ENCODE measurements at regions not wholly inside any gene's neighbourhood (a gene's known extent, or its start where the extent isn't known, plus 50 kb on each side); places are given as distances from the start of the nearest gene placed in this dataset.

DNA sequence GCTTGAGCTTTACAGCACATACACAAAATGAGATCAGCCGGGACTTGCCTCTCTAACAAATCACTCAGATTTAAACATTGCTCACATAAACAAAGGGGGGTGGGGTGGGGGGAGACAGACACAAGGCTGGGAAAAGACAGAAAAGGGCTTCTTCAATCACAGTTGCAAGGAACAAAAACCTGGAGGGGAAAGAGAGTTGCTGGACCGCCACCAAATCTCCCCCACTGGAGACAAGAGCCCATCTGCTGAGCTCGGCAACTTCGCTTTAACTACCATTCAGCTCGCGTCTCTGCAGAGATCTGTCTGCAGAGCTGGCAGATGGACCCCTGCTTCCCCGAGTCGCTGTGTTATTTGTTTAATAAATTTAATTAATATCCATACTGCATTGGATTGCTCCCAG, 165.0 kb downstream of the RCN1 start:
- Histone ChIP-seq H3K27ac (ENCODE audit: insufficient read depth, low read length) (no peak overlapping the region), H4K8ac (ENCODE audit: low read depth in 2 of 2, low read length in 2 of 2) (no peak overlapping the region), H3K23ac (ENCODE audit: low read depth, low read length) (no peak overlapping the region), H3K4me1 (ENCODE audit: control insufficient read depth, insufficient read depth, low read length) (no peaks in the 10 kb centered on the region), H2AK9ac (replicated peaks; ENCODE audit: low read depth, low read length, poor library complexity) (no peak overlapping the region), H2BK5ac (ENCODE audit: low read depth, low read length, poor library complexity, severe bottlenecking) (no peak overlapping the region), H3K9me3 (ENCODE audit: control insufficient read depth, insufficient read depth, low read length) (no peaks in the 10 kb centered on the region), H3K4me2 (ENCODE audit: low read depth, low read length) (no peak overlapping the region), H2AFZ (replicated peaks; ENCODE audit: low read length, poor library complexity) (no peak overlapping the region), H3K9me1 (ENCODE audit: insufficient read depth, low read length) (no peaks in the 10 kb centered on the region), H4K91ac (ENCODE audit: insufficient read depth, low read depth, low read length) (no peak overlapping the region), H3K4me3 (ENCODE audit: insufficient read depth, low read depth, low read length) (no peak overlapping the region), H2AK5ac (ENCODE audit: low read depth, low read length) (no peak overlapping the region), H3K56ac (ENCODE audit: extremely low read depth, insufficient read depth, low read length) (no peak overlapping the region), H2BK120ac (ENCODE audit: low read depth, low read length) (no peak overlapping the region), H3K79me1 (ENCODE audit: low read depth in 1 of 2, low read length in 2 of 2) (no peaks in the 10 kb centered on the region), H3K4ac (ENCODE audit: low read depth, low read length) (no peak overlapping the region), H2BK20ac (ENCODE audit: low read depth, low read length) (no peak overlapping the region), H4K20me1 (ENCODE audit: insufficient read depth, low read length) (no peaks in the 10 kb centered on the region), H3K18ac (ENCODE audit: low read depth, low read length) (no peak overlapping the region), H2BK15ac (ENCODE audit: low read depth, low read length) (no peak overlapping the region), H4K5ac (ENCODE audit: low read depth, low read length) (no peak overlapping the region), H3K27me3 (ENCODE audit: control insufficient read depth, insufficient read depth, low read length) (peaks cover 18% of the 10 kb centered on the region), H3K36me3 (ENCODE audit: control insufficient read depth, insufficient read depth, low read length) (no peaks in the 10 kb centered on the region), H3K9ac (ENCODE audit: low read depth, low read length) (no peak overlapping the region), H3K14ac (replicated peaks; ENCODE audit: low read depth, low read length) (no peak overlapping the region)
- no TSS peak for BruUV-seq (replicated peaks)
- WGBS, 2 experiments (ENCODE audit: extremely low coverage in 2 of 2, insufficient read length in 1 of 2), result no CpG with 5 or more reads among the region's 8 CpGs
- DNase-seq, result no peak
- ATAC-seq (ENCODE audit: low read depth), result no peak
- ChIA-PET POLR2A (ENCODE audit: unreplicated experiment) (no interaction called here), CTCF (no interaction called here)
- dilution Hi-C loops (cut with HindIII; ENCODE audit: low sequenced_read_pairs, unreplicated experiment), result no loop called here
- TF ChIP-seq MAZ (IDR thresholded peaks at IDR 0.05; ENCODE audit: borderline replicate concordance, low read depth, low read length) (no peak), POLR2A (IDR thresholded peaks at IDR 0.05; ENCODE audit: low read depth, low read length) (no peak), SMC3 (IDR thresholded peaks at IDR 0.05; ENCODE audit: low read depth, low read length) (no peak), RAD21 (IDR thresholded peaks at IDR 0.05; ENCODE audit: low read length) (no peak), RFX5 (IDR thresholded peaks at IDR 0.05; ENCODE audit: low read depth, low read length) (no peak), CHD1 (IDR thresholded peaks at IDR 0.05; ENCODE audit: low read depth, low read length) (no peak), USF2 (IDR thresholded peaks at IDR 0.05; ENCODE audit: low read depth, low read length) (no peak), NFE2L2 (IDR thresholded peaks at IDR 0.05; ENCODE audit: low read depth, low read length) (no peak), FOS (IDR thresholded peaks at IDR 0.05; ENCODE audit: low read depth, low read length) (no peak), CEBPB (IDR thresholded peaks at IDR 0.05; ENCODE audit: low read depth, low read length) (no peak)
- TF ChIP-seq, protein P1, sequence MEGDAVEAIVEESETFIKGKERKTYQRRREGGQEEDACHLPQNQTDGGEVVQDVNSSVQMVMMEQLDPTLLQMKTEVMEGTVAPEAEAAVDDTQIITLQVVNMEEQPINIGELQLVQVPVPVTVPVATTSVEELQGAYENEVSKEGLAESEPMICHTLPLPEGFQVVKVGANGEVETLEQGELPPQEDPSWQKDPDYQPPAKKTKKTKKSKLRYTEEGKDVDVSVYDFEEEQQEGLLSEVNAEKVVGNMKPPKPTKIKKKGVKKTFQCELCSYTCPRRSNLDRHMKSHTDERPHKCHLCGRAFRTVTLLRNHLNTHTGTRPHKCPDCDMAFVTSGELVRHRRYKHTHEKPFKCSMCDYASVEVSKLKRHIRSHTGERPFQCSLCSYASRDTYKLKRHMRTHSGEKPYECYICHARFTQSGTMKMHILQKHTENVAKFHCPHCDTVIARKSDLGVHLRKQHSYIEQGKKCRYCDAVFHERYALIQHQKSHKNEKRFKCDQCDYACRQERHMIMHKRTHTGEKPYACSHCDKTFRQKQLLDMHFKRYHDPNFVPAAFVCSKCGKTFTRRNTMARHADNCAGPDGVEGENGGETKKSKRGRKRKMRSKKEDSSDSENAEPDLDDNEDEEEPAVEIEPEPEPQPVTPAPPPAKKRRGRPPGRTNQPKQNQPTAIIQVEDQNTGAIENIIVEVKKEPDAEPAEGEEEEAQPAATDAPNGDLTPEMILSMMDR (conservative IDR thresholded peaks at IDR 0.05; ENCODE audit: low read depth, low read length), result no peak
- in situ Hi-C loops (cut with MboI; ENCODE audit: low sequenced_read_pairs), result no loop called here
- intact Hi-C loops (cut with micrococcal nuclease), result no loop called here

All from IMR-90 (cell line).